H9 (cell line): ENCODE measurements at regions not wholly inside any gene's neighbourhood (a gene's known extent, or its start where the extent isn't known, plus 50 kb on each side); places are given as distances from the start of the nearest gene placed in this dataset.

Source experiments
- DNase-seq: peaks from one replicate; pipeline ENCODE4 v3.0.0-alpha.2; 2017
- H2AFZ ChIP-seq: one replicate; pipeline ENCODE4 v1.6.1; 2013; ENCODE audit warnings: mild to moderate bottlenecking, low read length, control low read depth, moderate library complexity
- H2AK5ac ChIP-seq: 2 replicates; pipeline ENCODE4 v1.6.1; 2013; ENCODE audit warnings: low read length, control low read depth, mixed read lengths; ENCODE audit not compliant: insufficient read length
- H2BK120ac ChIP-seq: one replicate; pipeline ENCODE4 v1.6.1; 2013; ENCODE audit warnings: low read depth, mild to moderate bottlenecking, low read length, control low read depth, inconsistent platforms; ENCODE audit not compliant: poor library complexity, severe bottlenecking
- H2BK12ac ChIP-seq: 2 replicates; pipeline ENCODE4 v1.6.1; 2013; ENCODE audit warnings: low read length, control low read depth, mixed read lengths, low read depth; ENCODE audit not compliant: insufficient read length
- H2BK15ac ChIP-seq: 2 replicates; pipeline ENCODE4 v1.6.1; 2013; ENCODE audit warnings: low read depth, low read length, control low read depth
- H2BK20ac ChIP-seq: one replicate; pipeline ENCODE4 v1.6.1; 2013; ENCODE audit warnings: low read depth, mild to moderate bottlenecking, low read length, control low read depth, inconsistent platforms; ENCODE audit not compliant: poor library complexity, severe bottlenecking
- H2BK5ac ChIP-seq: 2 replicates; pipeline ENCODE4 v1.6.1; 2013; ENCODE audit warnings: low read length, control low read depth, mixed read lengths; ENCODE audit not compliant: insufficient read length
- H3K14ac ChIP-seq: 2 replicates; pipeline ENCODE4 v1.6.1; 2013; ENCODE audit warnings: low read length, control low read depth; ENCODE audit not compliant: insufficient read depth
- H3K18ac ChIP-seq: 2 replicates; pipeline ENCODE4 v1.6.1; 2013; ENCODE audit warnings: low read depth, mild to moderate bottlenecking, mixed read lengths, low read length, control low read depth; ENCODE audit not compliant: insufficient read length
- H3K23ac ChIP-seq: 2 replicates; pipeline ENCODE4 v1.6.1; 2013; ENCODE audit warnings: low read length, control low read depth, mixed read lengths, low read depth; ENCODE audit not compliant: insufficient read length
- H3K23me2 ChIP-seq: 2 replicates; pipeline ENCODE4 v1.6.1; 2013; ENCODE audit warnings: low read depth, mild to moderate bottlenecking, mixed read lengths, low read length, control low read depth; ENCODE audit not compliant: insufficient read length, poor library complexity, severe bottlenecking
- H3K27ac ChIP-seq: 2 replicates; pipeline ENCODE4 v1.5.1; 2013; ENCODE audit warnings: low read length, control low read depth, mixed read lengths, low read depth; ENCODE audit not compliant: insufficient read length
- H3K27me3 ChIP-seq: 2 replicates; pipeline ENCODE4 v1.6.1; 2013; ENCODE audit warnings: low read length, control low read depth, inconsistent platforms; ENCODE audit not compliant: insufficient read depth
- H3K4ac ChIP-seq: 2 replicates; pipeline ENCODE4 v1.6.1; 2013; ENCODE audit warnings: low read depth, mild to moderate bottlenecking, control low read depth, inconsistent platforms, low read length, moderate library complexity
- H3K4me1 ChIP-seq: 2 replicates; pipeline ENCODE4 v1.6.1; 2013; ENCODE audit warnings: low read length, control low read depth, inconsistent platforms; ENCODE audit not compliant: insufficient read depth
- H3K4me2 ChIP-seq: 2 replicates; pipeline ENCODE4 v1.6.1; 2013; ENCODE audit warnings: low read length, control low read depth, mixed read lengths; ENCODE audit not compliant: insufficient read length, insufficient read depth
- H3K56ac ChIP-seq: 2 replicates; pipeline ENCODE4 v1.6.1; 2013; ENCODE audit warnings: low read depth, mild to moderate bottlenecking, mixed read lengths, low read length, control low read depth; ENCODE audit not compliant: insufficient read length
- H3K79me1 ChIP-seq: 2 replicates; pipeline ENCODE4 v1.6.1; 2013; ENCODE audit warnings: low read depth, mild to moderate bottlenecking, moderate library complexity, low read length, control low read depth, inconsistent platforms; ENCODE audit not compliant: insufficient read depth, poor library complexity, severe bottlenecking
- H3K79me2 ChIP-seq: 2 replicates; pipeline ENCODE4 v1.6.1; 2013; ENCODE audit warnings: low read length, control low read depth, inconsistent platforms; ENCODE audit not compliant: insufficient read depth
- H3K9ac ChIP-seq: 2 replicates; pipeline ENCODE4 v1.6.1; 2013; ENCODE audit warnings: low read length, control low read depth, mixed read lengths; ENCODE audit not compliant: insufficient read length; ENCODE audit errors: extremely low read depth
- H3K9me3 ChIP-seq: one replicate; pipeline ENCODE4 v1.6.1; 2013; ENCODE audit warnings: low read depth, low read length, inconsistent platforms; ENCODE audit not compliant: control insufficient read depth
- H3T11ph ChIP-seq: one replicate; pipeline ENCODE4 v1.6.1; 2013; ENCODE audit warnings: mild to moderate bottlenecking, low read length, control low read depth, inconsistent platforms
- H4K20me1 ChIP-seq: one replicate; pipeline ENCODE4 v1.6.1; 2013; ENCODE audit not compliant: control insufficient read depth, insufficient read length, insufficient read depth
- H4K5ac ChIP-seq: 2 replicates; pipeline ENCODE4 v1.6.1; 2013; ENCODE audit warnings: low read depth, mild to moderate bottlenecking, mixed read lengths, low read length, control low read depth; ENCODE audit not compliant: insufficient read length
- H4K8ac ChIP-seq: replicated peaks from 2 replicates; pipeline ENCODE4 v1.6.1; 2013; ENCODE audit warnings: low read length, control low read depth, mixed read lengths, low read depth; ENCODE audit not compliant: insufficient read length
- H4K91ac ChIP-seq: 2 replicates; pipeline ENCODE4 v1.6.1; 2013; ENCODE audit warnings: low read depth, mild to moderate bottlenecking, moderate library complexity, mixed read lengths, low read length, control low read depth; ENCODE audit not compliant: insufficient read length
- H3K27ac Mint-ChIP-seq, 3 experiments: 2 replicates in 2 of 3; 3 replicates in 1 of 3; pipeline ENCODE4 v1.8.0; 2020 to 2021; ENCODE audit warnings: mixed read lengths in 3 of 3, mild to moderate bottlenecking in 1 of 3, moderate library complexity in 1 of 3
- H3K27me3 Mint-ChIP-seq: 2 replicates; pipeline ENCODE4 v1.8.0; 2021; ENCODE audit warnings: low read depth, mild to moderate bottlenecking, moderate library complexity, mixed read lengths
- H3K36me3 Mint-ChIP-seq, 3 experiments: 2 replicates in 2 of 3; 3 replicates in 1 of 3; pipeline ENCODE4 v1.8.0; 2020 to 2021; ENCODE audit warnings: low read depth in 3 of 3, mixed read lengths in 3 of 3; ENCODE audit not compliant: insufficient read depth in 1 of 3
- H3K4me1 Mint-ChIP-seq, 2 experiments: 2 replicates each; pipeline ENCODE4 v1.8.0; 2020; ENCODE audit warnings: mixed read lengths in 2 of 2
- H3K4me3 Mint-ChIP-seq, 2 experiments: 2 replicates in 1 of 2; 3 replicates in 1 of 2; pipeline ENCODE4 v1.8.0; 2020 to 2021; ENCODE audit warnings: mild to moderate bottlenecking in 2 of 2, mixed read lengths in 2 of 2, moderate library complexity in 1 of 2
- H3K9me3 Mint-ChIP-seq, 2 experiments: 2 replicates in 1 of 2; 3 replicates in 1 of 2; pipeline ENCODE4 v1.8.0; 2020; ENCODE audit warnings: mild to moderate bottlenecking in 2 of 2, mixed read lengths in 2 of 2, moderate library complexity in 1 of 2
- WGBS: extraction: QIAGEN DNeasy Blood & Tissue Kit; methylation state at CpG from one replicate; pipeline ENCODE4 v1.1.7; 2013; ENCODE audit warnings: missing lambda C conversion rate, low lambda C conversion rate, mixed read lengths; ENCODE audit not compliant: insufficient read length; ENCODE audit errors: extremely low coverage; 5-methylcytosine and 5-hydroxymethylcytosine counted together
- TF ChIP-seq, protein P1 (sequence below): fragments of 200-600 bp; sonication (generic); conservative IDR thresholded peaks from 3 replicates; pipeline ENCODE4 v1.8.0; 2021; ENCODE audit warnings: antibody characterized with exemption, mild to moderate bottlenecking

DNA sequence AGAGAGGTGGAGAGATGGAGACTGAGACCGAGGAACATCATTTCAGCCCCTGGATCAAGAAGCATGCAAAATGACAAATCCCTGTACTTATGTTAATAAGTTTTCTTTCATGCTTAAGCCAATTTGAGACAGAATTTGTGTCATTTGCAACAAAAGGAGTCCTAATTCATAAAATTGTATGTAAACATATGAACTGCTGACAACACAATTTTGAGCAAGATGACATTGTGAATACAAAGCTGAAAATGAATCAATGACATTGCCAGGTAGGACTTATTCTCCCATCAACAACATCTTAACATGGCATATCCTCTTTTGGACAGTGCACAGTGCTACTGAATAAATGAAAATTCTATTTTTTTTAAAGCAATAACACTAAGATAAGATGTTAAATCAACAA is 264.0 kb downstream of the WDR11 start:
- H2AFZ ChIP-seq = no peak overlapping the region
- H3K23me2 ChIP-seq = no peaks in the 10 kb centered on the region
- Mint-ChIP-seq H3K36me3 (peaks cover 0 to 8% (median 0%) of the 10 kb centered on the region in 3 experiments; a peak in 4 of 7 replicates), H3K4me1 (peaks cover 13 to 18% of the 10 kb centered on the region in 2 experiments), H3K4me3 (no peak overlapping the region), H3K9me3 (peaks cover 11 to 16% of the 10 kb centered on the region in 2 experiments), H3K27me3 (no peaks in the 10 kb centered on the region; the same call in 1 of the 2 replicates), H3K27ac (no peak overlapping the region)
- no peak overlapping the region for H3K14ac ChIP-seq
- TF ChIP-seq, protein P1, sequence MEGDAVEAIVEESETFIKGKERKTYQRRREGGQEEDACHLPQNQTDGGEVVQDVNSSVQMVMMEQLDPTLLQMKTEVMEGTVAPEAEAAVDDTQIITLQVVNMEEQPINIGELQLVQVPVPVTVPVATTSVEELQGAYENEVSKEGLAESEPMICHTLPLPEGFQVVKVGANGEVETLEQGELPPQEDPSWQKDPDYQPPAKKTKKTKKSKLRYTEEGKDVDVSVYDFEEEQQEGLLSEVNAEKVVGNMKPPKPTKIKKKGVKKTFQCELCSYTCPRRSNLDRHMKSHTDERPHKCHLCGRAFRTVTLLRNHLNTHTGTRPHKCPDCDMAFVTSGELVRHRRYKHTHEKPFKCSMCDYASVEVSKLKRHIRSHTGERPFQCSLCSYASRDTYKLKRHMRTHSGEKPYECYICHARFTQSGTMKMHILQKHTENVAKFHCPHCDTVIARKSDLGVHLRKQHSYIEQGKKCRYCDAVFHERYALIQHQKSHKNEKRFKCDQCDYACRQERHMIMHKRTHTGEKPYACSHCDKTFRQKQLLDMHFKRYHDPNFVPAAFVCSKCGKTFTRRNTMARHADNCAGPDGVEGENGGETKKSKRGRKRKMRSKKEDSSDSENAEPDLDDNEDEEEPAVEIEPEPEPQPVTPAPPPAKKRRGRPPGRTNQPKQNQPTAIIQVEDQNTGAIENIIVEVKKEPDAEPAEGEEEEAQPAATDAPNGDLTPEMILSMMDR = no peak
- no peak overlapping the region for H4K5ac ChIP-seq
- no peak overlapping the region for H4K8ac ChIP-seq
- no peak overlapping the region for H2AK5ac ChIP-seq
- H2BK5ac ChIP-seq = no peak overlapping the region
- H2BK20ac ChIP-seq = no peak overlapping the region
- no peak overlapping the region for H3K18ac ChIP-seq
- no peak overlapping the region for H3K9ac ChIP-seq
- WGBS = no CpG with 5 or more reads among the region's 1 CpG
- no peaks in the 10 kb centered on the region for H3K4me1 ChIP-seq
- no peak overlapping the region for H3K23ac ChIP-seq
- H3K4me2 ChIP-seq = no peak overlapping the region
- H3K9me3 ChIP-seq = no peaks in the 10 kb centered on the region
- H3K56ac ChIP-seq = no peak overlapping the region
- H3K27me3 ChIP-seq = no peaks in the 10 kb centered on the region
- H2BK15ac ChIP-seq = no peak overlapping the region
- DNase-seq = no peak
- no peak overlapping the region for H3K27ac ChIP-seq
- no peaks in the 10 kb centered on the region for H3K79me2 ChIP-seq
- H2BK12ac ChIP-seq = no peak overlapping the region
- H4K91ac ChIP-seq = no peak overlapping the region
- H4K20me1 ChIP-seq = no peaks in the 10 kb centered on the region
- no peak overlapping the region for H2BK120ac ChIP-seq
- H3K79me1 ChIP-seq = no peaks in the 10 kb centered on the region
- no peak overlapping the region for H3T11ph ChIP-seq
- no peak overlapping the region for H3K4ac ChIP-seq
